NCI-H2171 treated with DMSO at 0.1 percent for 48 hours (cell line): ENCODE measurements at regions not wholly inside any gene's neighbourhood (a gene's known extent, or its start where the extent isn't known, plus 50 kb on each side); places are given as distances from the start of the nearest gene placed in this dataset.

Experiments
- DNase-seq: peaks from one replicate; lab custom pipeline; 2025; lab: John Stamatoyannopoulos, UW

GRCh38 chr4:108400309-108400708, 220.1 kb upstream of the RPL34 start:
- no peak for DNase-seq

DNA sequence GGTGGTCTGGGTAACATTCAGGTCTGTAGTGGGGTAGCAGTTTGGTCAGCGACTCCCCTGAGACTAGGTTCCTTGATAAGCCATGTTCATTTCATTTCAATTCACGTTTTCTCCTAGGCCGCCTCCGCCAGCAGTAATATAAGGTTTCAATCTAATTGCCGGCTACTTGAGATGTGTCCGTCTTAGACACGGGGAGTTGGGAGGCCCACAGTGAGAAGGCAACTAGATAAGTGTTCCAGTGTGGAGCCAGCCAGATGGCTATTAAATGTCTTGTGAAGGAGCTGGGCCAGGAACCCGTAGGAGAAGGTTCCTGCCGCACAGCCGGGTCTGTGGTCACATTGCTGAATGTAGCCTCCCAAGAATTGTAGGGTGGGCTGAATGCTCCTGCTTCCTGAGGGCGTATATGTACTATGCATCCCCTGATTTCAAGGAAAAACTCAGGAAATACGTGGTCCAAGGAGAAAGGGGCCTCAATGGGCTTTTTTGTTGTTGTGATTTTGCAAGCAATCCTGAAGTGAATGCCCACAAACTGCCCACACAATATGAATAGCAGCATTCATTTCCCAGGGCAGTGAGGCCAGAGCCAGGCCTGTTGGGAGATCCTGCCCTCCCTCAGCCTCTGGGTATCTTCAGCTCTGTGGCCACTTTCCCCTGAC, 220.6 kb upstream of the RPL34 start:
- DNase-seq, result no peak

DNA sequence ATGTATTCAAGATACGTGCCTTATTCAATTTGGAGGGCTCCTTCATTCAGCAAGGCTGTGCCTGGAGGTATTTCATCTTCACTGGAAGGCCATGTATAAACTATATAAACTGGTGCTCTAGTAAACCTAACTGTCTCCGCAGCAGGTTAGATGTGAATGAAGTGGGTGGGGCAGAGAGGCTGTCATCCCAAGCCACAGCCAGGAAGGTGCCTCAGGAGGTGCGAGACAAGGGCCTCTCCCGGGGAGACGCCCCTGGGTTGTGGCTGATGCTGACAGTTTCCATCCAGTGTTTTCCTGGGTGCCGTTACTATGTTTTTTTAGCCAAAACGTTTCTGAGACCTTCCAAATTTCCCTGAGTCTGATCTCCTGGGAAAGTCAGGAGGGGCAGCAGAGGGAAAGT, 221.5 kb upstream of the RPL34 start:
- DNase-seq, result no peak

GRCh38 chr4:108398316-108398715, 222.1 kb upstream of the RPL34 start:
- DNase-seq, result no peak

- no peak for DNase-seq
Measured at GRCh38 chr4:108397850-108398249, 222.5 kb upstream of the RPL34 start.

GRCh38 chr4:108396900-108397497, 223.4 kb upstream of the RPL34 start:
- DNase-seq, result no peak

DNA sequence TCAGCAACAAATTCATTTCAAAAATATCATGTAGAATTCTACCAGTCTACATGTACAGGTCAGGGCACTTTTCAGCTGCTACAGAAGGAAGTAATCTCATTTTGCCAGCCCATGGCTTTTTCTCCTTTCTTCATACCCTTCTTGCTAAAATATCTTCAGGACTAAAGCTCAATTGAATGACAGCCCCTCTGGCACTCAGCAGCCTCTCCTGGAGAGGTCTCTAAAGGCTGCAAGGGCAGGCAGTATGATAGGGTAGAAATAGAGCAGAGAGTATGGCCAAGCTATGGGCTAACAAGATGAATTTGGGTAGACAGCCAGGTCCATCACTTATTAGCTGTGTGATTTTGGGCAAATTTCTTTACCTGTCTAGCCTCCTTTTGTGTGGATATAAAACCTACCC, 224.6 kb upstream of the RPL34 start:
- DNase-seq, result no peak

GRCh38 chr4:108393890-108394472, 225.2 kb upstream of the LEF1 start:
- no peak for DNase-seq

GRCh38 chr4:108391701-108392455, 223.1 kb upstream of the LEF1 start:
- no peak for DNase-seq

GRCh38 chr4:108385076-108385475, 216.3 kb upstream of the LEF1 start:
- no peak for DNase-seq

- no peak for DNase-seq
Measured at GRCh38 chr4:108384544-108384943, 215.8 kb upstream of the LEF1 start.

DNA sequence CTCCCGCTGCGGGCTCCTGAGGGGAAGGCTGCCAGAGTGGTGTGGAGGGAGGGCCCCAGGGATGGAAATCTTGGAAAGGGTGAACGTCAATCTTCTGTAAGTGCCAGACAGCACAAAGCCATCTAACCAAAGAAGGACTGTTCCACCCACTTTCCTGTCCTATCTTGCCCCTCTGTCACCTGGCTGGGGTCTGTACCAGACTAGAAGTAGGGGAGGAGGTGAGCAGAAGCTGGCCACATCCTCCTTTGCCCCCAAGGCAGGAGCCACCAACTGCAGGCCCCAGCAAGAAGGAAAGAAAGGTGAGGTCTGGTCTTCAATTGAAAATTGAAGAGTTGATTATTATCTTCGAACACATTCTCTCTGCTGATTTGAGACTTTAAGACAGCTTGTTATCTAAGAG, 214.4 kb upstream of the LEF1 start:
- DNase-seq, result no peak

- no peak for DNase-seq
Measured at GRCh38 chr4:108382751-108383150, 214.0 kb upstream of the LEF1 start.

DNA sequence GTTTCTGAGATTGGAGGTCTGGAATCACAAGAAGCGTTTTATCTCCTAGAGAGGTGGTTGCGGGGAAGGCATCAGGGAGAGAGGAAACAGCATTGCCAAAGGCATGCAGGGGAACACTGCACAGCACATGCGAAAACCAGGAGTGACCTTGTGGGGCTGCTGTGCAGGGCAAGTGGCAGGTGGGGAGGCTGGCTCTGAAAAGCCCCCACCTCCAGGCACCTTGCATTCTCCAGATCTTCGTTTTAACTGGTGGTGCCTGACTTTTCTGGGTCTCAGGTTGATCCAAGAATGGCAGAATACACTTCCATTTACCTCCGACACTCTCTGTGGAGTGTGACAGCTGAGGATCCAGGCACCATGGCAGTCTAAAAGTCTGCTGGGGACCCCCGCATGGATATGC, 209.4 kb upstream of the LEF1 start:
- no peak for DNase-seq

GRCh38 chr4:108377021-108377420, 208.3 kb upstream of the LEF1 start:
- DNase-seq, result no peak

DNA sequence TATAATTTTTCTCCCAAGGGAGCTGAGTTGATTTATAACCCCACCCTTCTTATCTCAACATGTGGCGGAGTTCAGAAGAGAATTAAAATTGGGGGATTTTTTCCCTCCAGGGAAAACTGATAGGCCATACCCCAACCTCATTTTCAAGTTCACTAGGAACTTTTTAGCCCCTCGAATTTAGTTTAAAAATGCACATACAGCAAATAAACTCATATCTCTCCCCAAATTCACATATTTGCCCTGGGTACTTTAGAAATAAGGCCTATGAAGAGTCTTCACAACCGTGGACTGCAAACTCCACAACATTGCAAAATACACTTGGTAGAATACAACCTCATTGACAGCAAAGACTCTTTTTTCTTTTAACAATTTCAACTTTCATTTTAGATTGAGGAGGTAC, 206.7 kb upstream of the LEF1 start:
- DNase-seq, result no peak

GRCh38 chr4:108372681-108373080, 203.9 kb upstream of the LEF1 start:
- no peak for DNase-seq

DNA sequence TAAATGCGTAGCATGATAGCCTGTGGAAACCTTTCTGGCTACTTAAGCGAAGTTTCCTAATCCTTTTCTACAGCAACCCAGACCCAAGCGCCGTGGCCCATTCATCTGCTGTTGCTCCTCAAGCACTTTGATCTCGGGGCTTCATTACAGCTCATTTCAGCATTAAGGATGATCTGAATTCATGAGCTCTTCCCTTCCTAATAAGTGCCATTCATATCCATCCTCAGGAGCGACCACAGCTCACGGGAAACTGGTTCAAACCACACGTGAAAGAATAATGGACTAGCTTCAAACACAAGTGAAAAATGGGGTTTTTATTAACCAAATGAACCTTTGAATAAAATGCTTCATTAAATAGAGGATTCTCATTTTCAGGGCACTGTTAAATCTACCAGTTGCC, 202.6 kb upstream of the LEF1 start:
- DNase-seq, result no peak

- no peak for DNase-seq
Measured at GRCh38 chr4:108370291-108371141, 201.8 kb upstream of the LEF1 start.

GRCh38 chr4:108369035-108369655, 200.4 kb upstream of the LEF1 start:
- no peak for DNase-seq

GRCh38 chr4:108367751-108368150, 199.0 kb upstream of the LEF1 start:
- no peak for DNase-seq

DNA sequence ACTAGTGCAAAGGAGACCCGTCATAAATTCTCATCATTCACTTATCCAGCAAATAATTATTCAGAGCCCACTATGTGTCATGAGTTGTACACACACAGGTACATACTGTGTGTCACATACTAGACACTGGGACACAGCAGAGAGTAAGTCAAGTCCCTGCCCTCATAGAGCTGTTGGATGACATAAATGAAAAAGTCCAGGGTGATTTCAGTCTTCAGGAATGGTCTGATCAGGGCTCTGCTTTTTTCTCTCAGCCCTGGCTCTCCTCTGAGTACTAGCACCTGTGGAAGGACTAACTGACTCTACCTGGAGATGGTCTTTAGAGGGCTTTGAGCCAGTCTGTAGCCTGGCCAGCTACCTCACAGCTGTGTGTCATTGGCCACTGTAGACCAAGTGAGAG, 198.0 kb upstream of the LEF1 start:
- DNase-seq, result no peak
